PC-9 (cell line): ENCODE measurements at regions not wholly inside any gene's neighbourhood (a gene's known extent, or its start where the extent isn't known, plus 50 kb on each side); places are given as distances from the start of the nearest gene placed in this dataset.
"Not testable (repeated sequence)": the region's sequence is repeated elsewhere in the genome, so short reads cannot be mapped to it uniquely, and the experiment has no call there.

Experiments used
- EZH2 ChIP-seq: fragments of 200-600 bp; sonication (generic); IDR thresholded peaks from 2 replicates; pipeline ENCODE4 v1.8.0; 2017; ENCODE audit warnings: antibody characterized with exemption, low read depth
- TF ChIP-seq, protein P1 (sequence below): fragments of 200-600 bp; sonication (generic); conservative IDR thresholded peaks from 2 replicates; pipeline ENCODE4 v1.6.1; 2017; ENCODE audit warnings: mixed run types, antibody characterized with exemption, mild to moderate bottlenecking, moderate library complexity

DNA sequence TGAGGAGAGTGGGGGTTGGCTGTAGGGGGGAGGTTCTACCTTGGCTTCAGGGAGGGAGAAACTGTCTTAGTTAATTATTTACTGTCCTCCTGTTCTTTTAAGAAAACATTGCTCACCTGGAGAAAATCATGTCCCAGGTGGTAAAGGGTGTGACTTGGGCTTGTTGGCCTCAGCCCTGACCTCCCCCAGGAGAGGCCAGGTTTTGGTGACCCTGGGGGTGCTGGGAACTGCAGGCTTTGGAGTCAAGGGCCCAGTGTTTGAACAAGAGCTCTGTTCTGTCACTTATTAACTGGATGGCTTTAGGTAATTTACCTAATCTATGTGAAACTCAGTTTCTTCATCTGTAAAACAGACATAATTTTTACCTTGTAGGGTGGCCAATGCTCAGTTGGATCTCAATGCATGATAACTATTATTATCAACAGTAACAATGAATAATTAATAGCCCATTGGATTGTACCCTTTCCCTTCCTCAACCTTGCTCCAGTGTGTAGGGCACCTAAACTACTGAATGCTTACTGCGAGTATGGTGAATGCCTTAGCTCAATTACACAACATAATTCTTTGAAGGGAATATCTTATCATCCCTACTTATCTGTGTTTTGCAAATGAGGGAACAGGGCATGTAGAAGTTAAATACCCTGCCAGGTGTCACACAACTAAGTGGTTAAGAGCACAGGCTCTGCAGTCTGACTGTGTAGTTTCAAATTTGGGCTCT, 959.4 kb upstream of the DEFB115 start:
- TF ChIP-seq, protein P1, sequence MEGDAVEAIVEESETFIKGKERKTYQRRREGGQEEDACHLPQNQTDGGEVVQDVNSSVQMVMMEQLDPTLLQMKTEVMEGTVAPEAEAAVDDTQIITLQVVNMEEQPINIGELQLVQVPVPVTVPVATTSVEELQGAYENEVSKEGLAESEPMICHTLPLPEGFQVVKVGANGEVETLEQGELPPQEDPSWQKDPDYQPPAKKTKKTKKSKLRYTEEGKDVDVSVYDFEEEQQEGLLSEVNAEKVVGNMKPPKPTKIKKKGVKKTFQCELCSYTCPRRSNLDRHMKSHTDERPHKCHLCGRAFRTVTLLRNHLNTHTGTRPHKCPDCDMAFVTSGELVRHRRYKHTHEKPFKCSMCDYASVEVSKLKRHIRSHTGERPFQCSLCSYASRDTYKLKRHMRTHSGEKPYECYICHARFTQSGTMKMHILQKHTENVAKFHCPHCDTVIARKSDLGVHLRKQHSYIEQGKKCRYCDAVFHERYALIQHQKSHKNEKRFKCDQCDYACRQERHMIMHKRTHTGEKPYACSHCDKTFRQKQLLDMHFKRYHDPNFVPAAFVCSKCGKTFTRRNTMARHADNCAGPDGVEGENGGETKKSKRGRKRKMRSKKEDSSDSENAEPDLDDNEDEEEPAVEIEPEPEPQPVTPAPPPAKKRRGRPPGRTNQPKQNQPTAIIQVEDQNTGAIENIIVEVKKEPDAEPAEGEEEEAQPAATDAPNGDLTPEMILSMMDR = not testable (repeated sequence)
- not testable (repeated sequence) for TF ChIP-seq EZH2
